OCI-LY1 (cell line): ENCODE measurements at regions not wholly inside any gene's neighbourhood (a gene's known extent, or its start where the extent isn't known, plus 50 kb on each side); places are given as distances from the start of the nearest gene placed in this dataset.

Source experiments
- H2AFZ ChIP-seq: fragments of 200-600 bp; sonication (generic), shearing (Covaris generic); 2 replicates; pipeline ENCODE4 v1.6.0; 2014; ENCODE audit warnings: antibody characterized with exemption, mild to moderate bottlenecking, low read length
- H3F3A ChIP-seq: fragments of 200-600 bp; sonication (generic), shearing (Covaris generic); 2 replicates; pipeline ENCODE4 v1.6.0; 2014; ENCODE audit warnings: mild to moderate bottlenecking, antibody characterized with exemption, low read length, moderate library complexity; ENCODE audit not compliant: insufficient read depth
- H3K27ac ChIP-seq: fragments of 200-600 bp; sonication (generic); 2 replicates; pipeline ENCODE4 v1.5.1; 2014; ENCODE audit warnings: low read length, mixed run types, mild to moderate bottlenecking, low read depth; ENCODE audit not compliant: poor library complexity, severe bottlenecking
- H3K27me3 ChIP-seq: fragments of 200-600 bp; sonication (generic); 2 replicates; pipeline ENCODE4 v1.6.0; 2014; ENCODE audit warnings: antibody characterized with exemption, mild to moderate bottlenecking, low read length, moderate library complexity; ENCODE audit not compliant: insufficient read depth
- H3K36me3 ChIP-seq: fragments of 200-600 bp; sonication (generic); 2 replicates; pipeline ENCODE4 v1.6.1; 2014; ENCODE audit warnings: mild to moderate bottlenecking, antibody characterized with exemption, low read length, moderate library complexity, mixed read lengths; ENCODE audit not compliant: insufficient read depth
- H3K4me1 ChIP-seq: fragments of 200-600 bp; sonication (generic); 2 replicates; pipeline ENCODE4 v1.5.1; 2014; ENCODE audit warnings: mild to moderate bottlenecking, low read length, moderate library complexity; ENCODE audit not compliant: insufficient read depth, severe bottlenecking
- H3K4me2 ChIP-seq: fragments of 200-600 bp; sonication (generic), shearing (Covaris generic); 2 replicates; pipeline ENCODE4 v1.6.1; 2014; ENCODE audit warnings: low read length
- H3K4me3 ChIP-seq: fragments of 200-600 bp; sonication (generic); 2 replicates; pipeline ENCODE4 v1.5.1; 2014; ENCODE audit warnings: low read length, low read depth, mild to moderate bottlenecking, mixed read lengths; ENCODE audit not compliant: poor library complexity, severe bottlenecking
- H3K79me2 ChIP-seq: fragments of 200-600 bp; shearing (Covaris generic); 2 replicates; pipeline ENCODE4 v1.6.1; 2016; ENCODE audit warnings: mixed run types, low read length, mixed read lengths; ENCODE audit not compliant: insufficient read depth
- H3K9ac ChIP-seq: fragments of 200-600 bp; sonication (generic), shearing (Covaris generic); 2 replicates; pipeline ENCODE4 v1.6.1; 2014; ENCODE audit warnings: mild to moderate bottlenecking, low read length, mixed read lengths
- H3K9me2 ChIP-seq: fragments of 200-600 bp; sonication (generic), shearing (Covaris generic); 2 replicates; pipeline ENCODE4 v1.6.1; 2014; ENCODE audit warnings: low read depth, mild to moderate bottlenecking, low read length, mixed read lengths
- H3K9me3 ChIP-seq: fragments of 200-600 bp; shearing (Covaris generic); 2 replicates; pipeline ENCODE4 v1.6.1; 2014; ENCODE audit warnings: low read length, mixed read lengths
- H4K20me1 ChIP-seq: fragments of 200-600 bp; sonication (generic), shearing (Covaris generic); 2 replicates; pipeline ENCODE4 v1.6.0; 2016; ENCODE audit warnings: mild to moderate bottlenecking, low read length; ENCODE audit not compliant: insufficient read depth
- EZH2 ChIP-seq: fragments of 200-600 bp; sonication (generic), shearing (Covaris generic); IDR thresholded peaks from 2 replicates; pipeline ENCODE4 v1.8.0; 2017; ENCODE audit warnings: borderline replicate concordance, mixed run types, mild to moderate bottlenecking, antibody characterized with exemption, low read length, moderate library complexity, mixed read lengths
- TF ChIP-seq, protein P1 (sequence below): fragments of 200-600 bp; sonication (generic), shearing (Covaris generic); IDR thresholded peaks from 2 replicates; pipeline ENCODE4 v1.5.1; 2017; ENCODE audit warnings: mild to moderate bottlenecking, antibody characterized with exemption, low read length, moderate library complexity, mixed read lengths

DNA sequence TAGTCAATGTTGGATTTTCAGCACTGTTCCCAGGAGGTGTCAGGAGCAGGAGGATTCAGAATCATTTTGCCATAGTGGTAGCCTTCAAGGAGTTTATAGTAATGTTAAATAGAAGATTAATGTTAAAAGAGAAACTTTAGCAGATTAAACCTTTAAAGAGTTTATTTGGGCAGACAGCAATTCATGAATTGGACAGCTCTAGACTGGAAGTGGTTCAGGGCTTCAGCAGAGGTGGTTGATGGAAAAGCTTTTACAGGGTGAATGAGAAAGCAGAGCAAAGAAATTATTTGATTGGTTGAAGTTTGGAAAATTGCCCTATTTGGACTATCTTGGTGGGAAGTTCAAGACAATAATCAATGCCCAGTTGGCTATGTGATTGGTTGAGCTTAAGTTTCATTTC, 416.6 kb upstream of the TBL1XR1 start:
- Histone ChIP-seq H3K4me2 (no peak overlapping the region), H3K4me3 (no peak overlapping the region), H4K20me1 (no peaks in the 10 kb centered on the region), H3K4me1 (peaks cover 7% of the 10 kb centered on the region), H3F3A (no peaks in the 10 kb centered on the region), H3K79me2 (no peaks in the 10 kb centered on the region), H3K27me3 (no peaks in the 10 kb centered on the region), H3K9ac (no peak overlapping the region), H2AFZ (no peak overlapping the region), H3K9me3 (no peaks in the 10 kb centered on the region), H3K36me3 (no peaks in the 10 kb centered on the region), H3K9me2 (no peaks in the 10 kb centered on the region), H3K27ac (no peak overlapping the region)
- no peak for TF ChIP-seq EZH2
- TF ChIP-seq, protein P1, sequence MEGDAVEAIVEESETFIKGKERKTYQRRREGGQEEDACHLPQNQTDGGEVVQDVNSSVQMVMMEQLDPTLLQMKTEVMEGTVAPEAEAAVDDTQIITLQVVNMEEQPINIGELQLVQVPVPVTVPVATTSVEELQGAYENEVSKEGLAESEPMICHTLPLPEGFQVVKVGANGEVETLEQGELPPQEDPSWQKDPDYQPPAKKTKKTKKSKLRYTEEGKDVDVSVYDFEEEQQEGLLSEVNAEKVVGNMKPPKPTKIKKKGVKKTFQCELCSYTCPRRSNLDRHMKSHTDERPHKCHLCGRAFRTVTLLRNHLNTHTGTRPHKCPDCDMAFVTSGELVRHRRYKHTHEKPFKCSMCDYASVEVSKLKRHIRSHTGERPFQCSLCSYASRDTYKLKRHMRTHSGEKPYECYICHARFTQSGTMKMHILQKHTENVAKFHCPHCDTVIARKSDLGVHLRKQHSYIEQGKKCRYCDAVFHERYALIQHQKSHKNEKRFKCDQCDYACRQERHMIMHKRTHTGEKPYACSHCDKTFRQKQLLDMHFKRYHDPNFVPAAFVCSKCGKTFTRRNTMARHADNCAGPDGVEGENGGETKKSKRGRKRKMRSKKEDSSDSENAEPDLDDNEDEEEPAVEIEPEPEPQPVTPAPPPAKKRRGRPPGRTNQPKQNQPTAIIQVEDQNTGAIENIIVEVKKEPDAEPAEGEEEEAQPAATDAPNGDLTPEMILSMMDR: no peak

- Histone ChIP-seq H3K9ac (no peak overlapping the region), H3K4me3 (no peak overlapping the region), H3K27me3 (no peaks in the 10 kb centered on the region), H3K79me2 (no peaks in the 10 kb centered on the region), H3K9me3 (no peaks in the 10 kb centered on the region), H3K9me2 (no peaks in the 10 kb centered on the region), H3K4me1 (peaks cover 7% of the 10 kb centered on the region), H4K20me1 (no peaks in the 10 kb centered on the region), H3K36me3 (no peaks in the 10 kb centered on the region), H2AFZ (no peak overlapping the region), H3K4me2 (no peak overlapping the region), H3F3A (no peaks in the 10 kb centered on the region), H3K27ac (no peak overlapping the region)
- TF ChIP-seq, protein P1: no peak
- no peak for TF ChIP-seq EZH2
These were observed 417.7 kb upstream of the TBL1XR1 start for GRCh38 chr3:177615015-177615414.

- H3K27me3 ChIP-seq: no peaks in the 10 kb centered on the region
- no peaks in the 10 kb centered on the region for H3K9me3 ChIP-seq
- no peaks in the 10 kb centered on the region for H3K36me3 ChIP-seq
- no peak overlapping the region for H2AFZ ChIP-seq
- H3K27ac ChIP-seq: no peak overlapping the region
- no peak for TF ChIP-seq EZH2
- TF ChIP-seq, protein P1: no peak
- no peak overlapping the region for H3K4me3 ChIP-seq
- H3K4me1 ChIP-seq: no peaks in the 10 kb centered on the region
- no peaks in the 10 kb centered on the region for H3F3A ChIP-seq
- no peak overlapping the region for H3K9ac ChIP-seq
- H4K20me1 ChIP-seq: no peaks in the 10 kb centered on the region
- H3K4me2 ChIP-seq: no peak overlapping the region
- no peaks in the 10 kb centered on the region for H3K79me2 ChIP-seq
- H3K9me2 ChIP-seq: no peaks in the 10 kb centered on the region
These were observed 421.8 kb upstream of the TBL1XR1 start for GRCh38 chr3:177618873-177619733.
